ENCODE measurements at regions not wholly inside any gene's neighbourhood (a gene's known extent, or its start where the extent isn't known, plus 50 kb on each side); places are given as distances from the start of the nearest gene placed in this dataset.

DNA sequence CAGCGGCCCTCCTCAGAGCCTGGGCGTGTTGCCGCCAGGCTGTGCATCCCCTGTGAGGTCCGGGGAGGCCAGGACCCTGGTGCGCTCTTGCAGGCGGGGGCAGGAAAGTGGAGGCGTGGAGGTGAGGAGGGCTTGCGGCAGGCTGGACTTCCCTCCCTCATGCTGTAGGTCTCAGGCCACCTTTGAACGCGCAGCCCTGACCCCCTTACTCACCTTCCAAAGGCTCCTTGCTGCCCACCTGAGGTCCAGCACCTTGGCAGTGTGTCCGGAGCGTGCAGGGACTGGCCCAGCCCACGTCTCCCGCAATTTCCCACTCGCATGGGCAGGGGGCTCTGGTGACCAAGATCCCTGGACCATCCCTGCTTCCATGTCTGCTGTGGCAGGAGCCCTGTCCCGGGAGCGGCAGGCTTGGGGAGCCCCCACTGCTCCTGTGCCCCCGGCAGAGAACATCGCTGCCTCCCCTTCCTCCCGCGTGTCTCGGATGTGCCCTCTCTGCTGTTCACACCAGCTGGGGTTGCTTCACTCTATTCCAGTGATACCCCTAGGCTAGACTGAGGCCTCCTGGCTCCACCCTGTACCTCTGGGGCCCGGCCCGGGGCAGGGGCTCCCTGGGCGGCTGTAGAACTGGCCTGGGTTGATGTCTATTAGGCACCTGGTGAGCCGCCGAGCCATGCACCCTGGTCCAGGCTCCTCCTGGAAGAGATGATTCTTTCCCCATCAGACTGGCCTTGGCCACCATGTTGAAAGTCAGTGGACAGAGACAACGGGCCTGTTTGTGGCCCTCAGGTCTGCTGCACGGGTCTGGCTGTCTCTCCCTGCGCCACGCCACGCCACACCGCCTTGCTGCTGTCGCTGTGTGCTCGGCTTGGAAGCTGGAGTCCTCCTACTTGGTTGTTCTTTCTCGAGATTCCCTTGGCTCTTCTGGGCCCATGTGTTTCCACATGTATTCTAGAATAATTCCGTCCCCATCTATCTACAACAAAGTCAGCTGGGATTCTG, 95.4 kb upstream of the ADRA2C start:
- no TSS peak for BruUV-seq (replicated peaks)
- TF ChIP-seq, protein P1, sequence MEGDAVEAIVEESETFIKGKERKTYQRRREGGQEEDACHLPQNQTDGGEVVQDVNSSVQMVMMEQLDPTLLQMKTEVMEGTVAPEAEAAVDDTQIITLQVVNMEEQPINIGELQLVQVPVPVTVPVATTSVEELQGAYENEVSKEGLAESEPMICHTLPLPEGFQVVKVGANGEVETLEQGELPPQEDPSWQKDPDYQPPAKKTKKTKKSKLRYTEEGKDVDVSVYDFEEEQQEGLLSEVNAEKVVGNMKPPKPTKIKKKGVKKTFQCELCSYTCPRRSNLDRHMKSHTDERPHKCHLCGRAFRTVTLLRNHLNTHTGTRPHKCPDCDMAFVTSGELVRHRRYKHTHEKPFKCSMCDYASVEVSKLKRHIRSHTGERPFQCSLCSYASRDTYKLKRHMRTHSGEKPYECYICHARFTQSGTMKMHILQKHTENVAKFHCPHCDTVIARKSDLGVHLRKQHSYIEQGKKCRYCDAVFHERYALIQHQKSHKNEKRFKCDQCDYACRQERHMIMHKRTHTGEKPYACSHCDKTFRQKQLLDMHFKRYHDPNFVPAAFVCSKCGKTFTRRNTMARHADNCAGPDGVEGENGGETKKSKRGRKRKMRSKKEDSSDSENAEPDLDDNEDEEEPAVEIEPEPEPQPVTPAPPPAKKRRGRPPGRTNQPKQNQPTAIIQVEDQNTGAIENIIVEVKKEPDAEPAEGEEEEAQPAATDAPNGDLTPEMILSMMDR (IDR thresholded peaks at IDR 0.05; ENCODE audit: extremely low read depth in 1 of 2, insufficient read depth in 1 of 2, low read depth in 1 of 2, low read length in 2 of 2): no peak
- TF ChIP-seq, protein P2, sequence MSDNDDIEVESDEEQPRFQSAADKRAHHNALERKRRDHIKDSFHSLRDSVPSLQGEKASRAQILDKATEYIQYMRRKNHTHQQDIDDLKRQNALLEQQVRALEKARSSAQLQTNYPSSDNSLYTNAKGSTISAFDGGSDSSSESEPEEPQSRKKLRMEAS (IDR thresholded peaks at IDR 0.05; ENCODE audit: insufficient read depth, insufficient read length): no peak
- TF ChIP-seq GATA2 (IDR thresholded peaks at IDR 0.05; ENCODE audit: insufficient read depth, insufficient read length, low read depth, low read length): no peak
- no peak for TF ChIP-seq FOS (IDR thresholded peaks at IDR 0.05; ENCODE audit: borderline replicate concordance, insufficient read depth, low read length)
- TF ChIP-seq POLR2AphosphoS5 (IDR thresholded peaks at IDR 0.05; ENCODE audit: insufficient read depth, low read depth, low read length): no peak
- TF ChIP-seq MYC (IDR thresholded peaks at IDR 0.05; ENCODE audit: low read depth, low read length): no peak
- no peak for TF ChIP-seq EZH2 (IDR thresholded peaks at IDR 0.05; ENCODE audit: borderline replicate concordance, low read depth, low read length, severe bottlenecking)
- no peak for TF ChIP-seq JUN (IDR thresholded peaks at IDR 0.05; ENCODE audit: borderline replicate concordance, insufficient read depth, insufficient read length, low read depth)
- no peak for TF ChIP-seq POLR2A (IDR thresholded peaks at IDR 0.05; ENCODE audit: low read depth, low read length)
- no peaks in the 10 kb centered on the region for H3K9me1 ChIP-seq (replicated peaks; ENCODE audit: control insufficient read depth, extremely low read depth, insufficient read depth, low read length)

More for the DNA sequence above, 95.4 kb upstream of the ADRA2C start:
- H3K9ac ChIP-seq (replicated peaks; ENCODE audit: extremely low read depth, insufficient read depth, low read length): no peak overlapping the region
- H3K79me2 ChIP-seq (ENCODE audit: control insufficient read depth, insufficient read depth, low read length): no peaks in the 10 kb centered on the region
- dilution Hi-C loops (cut with MboI; ENCODE audit: extremely low pct_ligation_motif_present, low sequenced_read_pairs): no loop called here
- H4K20me1 ChIP-seq (replicated peaks; ENCODE audit: control insufficient read depth, extremely low read depth, insufficient read depth, low read length): no peaks in the 10 kb centered on the region
- CTCF ChIA-PET: no interaction called here
- no peaks in the 10 kb centered on the region for H3K36me3 ChIP-seq (ENCODE audit: control insufficient read depth in 2 of 2, extremely low read depth in 1 of 2, insufficient read depth in 2 of 2, low read length in 2 of 2)
- H2AFZ ChIP-seq (ENCODE audit: low read depth, low read length): no peak overlapping the region
- H3K9me3 ChIP-seq (replicated peaks; ENCODE audit: control insufficient read depth, insufficient read depth, low read length): no peaks in the 10 kb centered on the region
- no peak overlapping the region for H3K27ac ChIP-seq (ENCODE audit: insufficient read depth, low read depth, low read length)
- POLR2A ChIA-PET: no interaction called here
- no peak overlapping the region for H3K4me3 ChIP-seq (replicated peaks in 1 of 3; ENCODE audit: insufficient read depth in 1 of 3, low read depth in 1 of 3, low read length in 3 of 3)
- H3K4me1 ChIP-seq (ENCODE audit: control insufficient read depth, extremely low read depth, insufficient read depth, low read length): no peaks in the 10 kb centered on the region
- no peak overlapping the region for H3K4me2 ChIP-seq (ENCODE audit: insufficient read depth, low read length)
- FAIRE-seq (no peak), DNase-seq (ENCODE audit: low read depth, low spot score) (no peak)
- no peaks in the 10 kb centered on the region for H3K27me3 ChIP-seq (ENCODE audit: control insufficient read depth in 2 of 2, insufficient read depth in 2 of 2, low read length in 2 of 2)
- intact Hi-C loops (cut with micrococcal nuclease): no loop called here

Measured in endothelial cell of umbilical vein (primary cell).